Ectodermal cell (in vitro differentiated cells): ENCODE measurements at regions not wholly inside any gene's neighbourhood (a gene's known extent, or its start where the extent isn't known, plus 50 kb on each side); places are given as distances from the start of the nearest gene placed in this dataset.

Source experiments
- H3K27ac ChIP-seq: 2 replicates; pipeline ENCODE4 v1.7.0; 2013; ENCODE audit warnings: mild to moderate bottlenecking, low read depth, low read length; ENCODE audit not compliant: insufficient read depth, poor library complexity, severe bottlenecking
- H3K27me3 ChIP-seq: 2 replicates; pipeline ENCODE4 v1.7.0; 2013; ENCODE audit warnings: mild to moderate bottlenecking, low read length; ENCODE audit not compliant: insufficient read depth, control insufficient read depth, poor library complexity, severe bottlenecking
- H3K36me3 ChIP-seq: one replicate; pipeline ENCODE4 v1.7.0; 2013; ENCODE audit warnings: low read length; ENCODE audit not compliant: control insufficient read depth, insufficient read depth
- H3K4me1 ChIP-seq: one replicate; pipeline ENCODE4 v1.7.0; 2013; ENCODE audit warnings: low read length; ENCODE audit not compliant: control insufficient read depth, insufficient read depth
- H3K4me3 ChIP-seq: 2 replicates; pipeline ENCODE4 v1.7.0; 2013; ENCODE audit warnings: low read depth, low read length, control low read depth; ENCODE audit not compliant: insufficient read depth
- H3K9me3 ChIP-seq: 2 replicates; pipeline ENCODE4 v1.7.0; 2013; ENCODE audit warnings: mild to moderate bottlenecking, low read length, moderate library complexity; ENCODE audit not compliant: control insufficient read depth
- WGBS, 2 experiments: methylation state at CpG; one replicate each; pipeline ENCODE4 v1.1.7; 2013; ENCODE audit warnings: missing lambda C conversion rate in 2 of 2; 5-methylcytosine and 5-hydroxymethylcytosine counted together

GRCh38 chr20:51966296-51966971 is 164.1 kb upstream of the SALL4 start:
- H3K4me1 ChIP-seq = peaks cover 7% of the 10 kb centered on the region
- no peak overlapping the region for H3K27ac ChIP-seq
- H3K9me3 ChIP-seq = no peaks in the 10 kb centered on the region
- WGBS, 2 experiments = 68 to 71% methylated on average over 8 of the region's 8 CpGs
- no peaks in the 10 kb centered on the region for H3K36me3 ChIP-seq
- no peaks in the 10 kb centered on the region for H3K27me3 ChIP-seq
- H3K4me3 ChIP-seq = no peak overlapping the region

- Histone ChIP-seq H3K4me1 (peaks cover 35% of the 10 kb centered on the region), H3K9me3 (no peaks in the 10 kb centered on the region), H3K4me3 (no peak overlapping the region), H3K27ac (peak overlapping the region; percentile 18), H3K27me3 (no peaks in the 10 kb centered on the region), H3K36me3 (no peaks in the 10 kb centered on the region)
- WGBS, 2 experiments = 62 to 67% methylated on average over 10 to 11 of the region's 11 CpGs
Observed at GRCh38 chr20:51961964-51962761, 159.8 kb upstream of the SALL4 start.

GRCh38 chr20:51960047-51960675 is 157.8 kb upstream of the SALL4 start:
- Histone ChIP-seq H3K4me1 (peaks cover 35% of the 10 kb centered on the region), H3K36me3 (no peaks in the 10 kb centered on the region), H3K27ac (peak overlapping the region; percentile 72), H3K27me3 (no peaks in the 10 kb centered on the region), H3K4me3 (no peak overlapping the region), H3K9me3 (no peaks in the 10 kb centered on the region)
- 77 to 88% methylated on average over 11 of the region's 12 CpGs for WGBS, 2 experiments

GRCh38 chr20:51959066-51959542 is 156.8 kb upstream of the SALL4 start:
- WGBS, 2 experiments = 35 to 48% methylated on average over 2 to 3 of the region's 3 CpGs
- no peak overlapping the region for H3K4me3 ChIP-seq

GRCh38 chr20:51958099-51959065 is 156.1 kb upstream of the SALL4 start:
- WGBS, 2 experiments = 46 to 58% methylated on average over 9 to 11 of the region's 11 CpGs
- Histone ChIP-seq H3K27me3 (no peaks in the 10 kb centered on the region), H3K4me3 (no peak overlapping the region), H3K36me3 (no peaks in the 10 kb centered on the region), H3K27ac (no peak overlapping the region), H3K9me3 (no peaks in the 10 kb centered on the region), H3K4me1 (peaks cover 35% of the 10 kb centered on the region)

More at GRCh38 chr20:51959066-51959542, 156.8 kb upstream of the SALL4 start:
- H3K36me3 ChIP-seq = no peaks in the 10 kb centered on the region
- H3K9me3 ChIP-seq = no peaks in the 10 kb centered on the region
- H3K4me1 ChIP-seq = peaks cover 35% of the 10 kb centered on the region
- H3K27me3 ChIP-seq = no peaks in the 10 kb centered on the region
- no peak overlapping the region for H3K27ac ChIP-seq

GRCh38 chr20:51955756-51956155 is 153.4 kb upstream of the SALL4 start:
- H3K4me3 ChIP-seq = no peak overlapping the region
- no peaks in the 10 kb centered on the region for H3K27me3 ChIP-seq
- no peak overlapping the region for H3K27ac ChIP-seq
- H3K36me3 ChIP-seq = no peaks in the 10 kb centered on the region
- H3K9me3 ChIP-seq = no peaks in the 10 kb centered on the region
- 90 to 99% methylated on average over 3 of the region's 3 CpGs for WGBS, 2 experiments
- H3K4me1 ChIP-seq = peaks cover 28% of the 10 kb centered on the region

- WGBS, 2 experiments = 82 to 83% methylated on average over 7 to 8 of the region's 8 CpGs
- Histone ChIP-seq H3K4me3 (no peak overlapping the region), H3K9me3 (no peaks in the 10 kb centered on the region), H3K27me3 (no peaks in the 10 kb centered on the region), H3K36me3 (no peaks in the 10 kb centered on the region), H3K27ac (no peak overlapping the region), H3K4me1 (peaks cover 13% of the 10 kb centered on the region)
Observed at GRCh38 chr20:51953731-51954340, 151.5 kb upstream of the SALL4 start.

GRCh38 chr20:51950926-51951325 is 148.6 kb upstream of the SALL4 start:
- Histone ChIP-seq H3K9me3 (no peaks in the 10 kb centered on the region), H3K36me3 (no peaks in the 10 kb centered on the region), H3K27me3 (no peaks in the 10 kb centered on the region), H3K4me3 (no peak overlapping the region), H3K27ac (no peak overlapping the region), H3K4me1 (peaks cover 7% of the 10 kb centered on the region)
- WGBS, 2 experiments = 89 to 95% methylated on average over 4 of the region's 4 CpGs

- Histone ChIP-seq H3K27me3 (no peaks in the 10 kb centered on the region), H3K4me3 (no peak overlapping the region), H3K36me3 (no peaks in the 10 kb centered on the region), H3K4me1 (peaks cover 7% of the 10 kb centered on the region), H3K27ac (no peak overlapping the region), H3K9me3 (no peaks in the 10 kb centered on the region)
Observed at GRCh38 chr20:51946586-51946985, 144.3 kb upstream of the SALL4 start.
